ENCODE measurements at regions not wholly inside any gene's neighbourhood (a gene's known extent, or its start where the extent isn't known, plus 50 kb on each side); places are given as distances from the start of the nearest gene placed in this dataset.

DNA sequence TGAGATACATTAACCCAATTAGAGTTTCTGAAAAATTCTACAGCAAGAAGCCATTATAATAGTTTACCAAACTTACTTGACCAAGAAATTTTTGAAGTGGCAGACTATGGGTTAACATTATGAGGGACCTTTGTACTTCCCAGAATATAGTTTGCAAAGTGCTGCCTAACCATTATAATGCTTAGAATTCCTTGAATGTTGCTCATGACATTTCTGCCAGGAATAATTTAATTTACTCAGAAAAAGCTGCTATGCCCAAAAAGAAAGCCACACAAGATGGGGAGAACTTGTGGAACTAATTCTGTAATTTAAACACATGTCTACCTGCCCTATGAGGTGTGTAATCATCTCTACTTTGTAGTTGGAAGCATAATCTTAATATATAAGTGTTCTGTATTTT, 58.1 kb upstream of the MYCBP2 start:
- TF ChIP-seq, protein P1, sequence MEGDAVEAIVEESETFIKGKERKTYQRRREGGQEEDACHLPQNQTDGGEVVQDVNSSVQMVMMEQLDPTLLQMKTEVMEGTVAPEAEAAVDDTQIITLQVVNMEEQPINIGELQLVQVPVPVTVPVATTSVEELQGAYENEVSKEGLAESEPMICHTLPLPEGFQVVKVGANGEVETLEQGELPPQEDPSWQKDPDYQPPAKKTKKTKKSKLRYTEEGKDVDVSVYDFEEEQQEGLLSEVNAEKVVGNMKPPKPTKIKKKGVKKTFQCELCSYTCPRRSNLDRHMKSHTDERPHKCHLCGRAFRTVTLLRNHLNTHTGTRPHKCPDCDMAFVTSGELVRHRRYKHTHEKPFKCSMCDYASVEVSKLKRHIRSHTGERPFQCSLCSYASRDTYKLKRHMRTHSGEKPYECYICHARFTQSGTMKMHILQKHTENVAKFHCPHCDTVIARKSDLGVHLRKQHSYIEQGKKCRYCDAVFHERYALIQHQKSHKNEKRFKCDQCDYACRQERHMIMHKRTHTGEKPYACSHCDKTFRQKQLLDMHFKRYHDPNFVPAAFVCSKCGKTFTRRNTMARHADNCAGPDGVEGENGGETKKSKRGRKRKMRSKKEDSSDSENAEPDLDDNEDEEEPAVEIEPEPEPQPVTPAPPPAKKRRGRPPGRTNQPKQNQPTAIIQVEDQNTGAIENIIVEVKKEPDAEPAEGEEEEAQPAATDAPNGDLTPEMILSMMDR (IDR thresholded peaks at IDR 0.05): no peak

DNA sequence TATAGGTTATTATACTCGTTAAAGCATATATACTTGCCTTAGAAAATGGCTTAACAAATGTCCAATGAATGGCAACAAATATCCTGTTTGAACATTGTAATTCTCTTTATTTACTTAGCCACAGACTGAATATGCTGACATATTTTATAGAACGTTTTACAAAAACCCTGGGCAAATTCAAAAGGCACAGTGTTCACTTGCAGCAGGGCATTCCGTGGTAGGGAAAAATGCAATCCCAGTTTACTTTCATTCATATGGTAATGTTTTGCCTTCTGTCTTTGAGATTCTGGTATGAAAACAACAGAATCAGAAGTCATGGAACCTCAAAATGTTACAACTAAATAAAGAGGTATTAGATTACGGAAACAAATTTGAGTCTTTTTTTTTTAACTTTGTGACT, 56.2 kb upstream of the MYCBP2 start:
- Histone ChIP-seq H3K27ac (no peak overlapping the region), H3K4me3 (no peak overlapping the region)
- TF ChIP-seq, protein P1 (IDR thresholded peaks at IDR 0.05): no peak
- no peak for DNase-seq (ENCODE audit: low spot score)

More for the DNA sequence above, 58.1 kb upstream of the MYCBP2 start:
- Histone ChIP-seq H3K4me3 (no peak overlapping the region), H3K27ac (no peak overlapping the region)
- no peak for DNase-seq (ENCODE audit: low spot score)

DNA sequence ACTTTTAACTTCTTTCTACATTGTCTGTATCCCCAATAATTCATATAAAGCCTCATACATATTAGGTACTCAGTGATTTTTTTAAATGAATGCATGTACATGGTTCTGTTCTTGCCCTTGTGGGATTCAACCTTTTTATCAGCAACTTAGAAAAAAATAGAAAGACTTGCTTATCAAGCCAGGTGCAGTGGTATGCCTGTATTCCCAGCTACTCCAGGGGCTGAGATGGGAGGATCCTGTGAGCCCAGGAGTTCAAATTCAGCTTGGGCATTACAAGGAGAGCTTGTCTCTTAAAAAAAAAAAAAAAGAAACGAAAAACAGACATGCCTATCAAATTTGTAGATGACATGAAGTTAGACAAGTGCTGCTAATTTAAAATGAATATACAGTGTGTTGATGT, 54.2 kb upstream of the MYCBP2 start:
- DNase-seq (ENCODE audit: low spot score): no peak
- H3K27ac ChIP-seq: no peak overlapping the region
- TF ChIP-seq, protein P1 (IDR thresholded peaks at IDR 0.05): no peak
- no peak overlapping the region for H3K4me3 ChIP-seq

DNA sequence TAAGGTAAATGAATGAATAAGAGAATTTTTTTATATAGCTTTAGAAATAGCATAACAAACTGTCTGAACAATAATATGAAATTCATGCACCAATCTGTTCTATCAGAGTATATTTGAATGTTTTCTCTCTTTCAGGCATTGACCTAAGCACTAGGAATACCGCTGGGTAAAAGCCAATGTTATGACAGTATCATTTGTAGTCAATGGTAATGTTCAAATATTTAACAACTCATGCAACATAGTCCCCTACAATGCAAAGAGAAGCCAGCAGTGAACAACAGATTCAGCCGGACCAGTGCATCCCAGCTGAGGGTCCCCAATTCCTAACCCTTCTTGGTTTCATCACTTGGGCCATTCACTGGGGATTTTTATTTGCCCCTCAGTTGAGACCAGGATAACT, 52.6 kb upstream of the MYCBP2 start:
- no peak overlapping the region for H3K27ac ChIP-seq
- TF ChIP-seq, protein P1 (IDR thresholded peaks at IDR 0.05): no peak
- no peak for DNase-seq (ENCODE audit: low spot score)
- no peak overlapping the region for H3K4me3 ChIP-seq

DNA sequence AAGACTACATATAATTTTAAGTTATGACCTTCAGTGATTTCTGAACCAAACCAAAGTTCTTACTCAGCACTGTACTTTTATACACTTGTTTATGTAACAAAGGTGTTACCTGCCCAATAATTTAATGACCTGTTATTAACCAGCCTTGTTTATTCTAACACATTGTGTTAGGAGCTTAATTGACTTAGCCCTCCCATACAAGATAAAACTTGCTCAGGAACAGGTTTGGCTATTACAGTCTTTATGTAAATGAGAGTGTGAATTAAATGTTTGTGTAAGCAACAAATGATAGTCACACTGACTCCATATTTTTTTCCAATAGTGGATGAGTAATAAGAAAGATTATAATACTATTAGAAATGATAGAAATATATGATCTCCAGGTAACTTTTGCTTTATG, 51.8 kb upstream of the MYCBP2 start:
- TF ChIP-seq, protein P1 (IDR thresholded peaks at IDR 0.05): no peak

DNA sequence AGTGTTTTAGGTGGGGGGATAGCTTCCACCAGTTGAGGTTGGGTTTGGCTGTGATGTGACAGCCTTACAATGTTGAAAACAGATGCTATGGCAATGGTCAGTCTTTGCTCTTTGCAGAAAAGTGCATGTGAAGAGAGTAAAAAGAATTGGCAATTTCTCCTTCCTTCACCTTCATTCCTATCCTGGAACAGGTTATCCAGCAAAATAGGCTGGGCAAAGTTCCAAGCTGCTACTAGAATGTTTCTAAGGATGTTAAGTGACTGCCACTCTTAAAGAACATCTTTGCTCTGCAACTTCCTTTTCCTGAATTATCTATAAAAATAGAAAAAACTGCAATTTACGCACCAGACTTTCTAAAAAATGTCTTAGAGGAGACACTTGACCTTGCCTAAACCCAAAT, 50.1 kb upstream of the MYCBP2 start:
- TF ChIP-seq, protein P1 (IDR thresholded peaks at IDR 0.05): no peak
- no peak for DNase-seq (ENCODE audit: low spot score)
- no peak overlapping the region for H3K4me3 ChIP-seq
- no peak overlapping the region for H3K27ac ChIP-seq

More for the DNA sequence above, 51.8 kb upstream of the MYCBP2 start:
- Histone ChIP-seq H3K4me3 (no peak overlapping the region), H3K27ac (no peak overlapping the region)
- DNase-seq (ENCODE audit: low spot score): no peak
